ENCODE measurements at regions not wholly inside any gene's neighbourhood (a gene's known extent, or its start where the extent isn't known, plus 50 kb on each side); places are given as distances from the start of the nearest gene placed in this dataset.

- Histone ChIP-seq H3K4me3 (replicated peaks; ENCODE audit: insufficient read depth, low read length) (no peak overlapping the region), H3K27me3 (ENCODE audit: insufficient read depth, poor library complexity, severe bottlenecking) (peaks cover 4% of the 10 kb centered on the region), H3K27ac (replicated peaks) (no peak overlapping the region)
- no peak for DNase-seq (ENCODE audit: low read depth in 1 of 2, low spot score in 1 of 2)
- TF ChIP-seq POLR2AphosphoS5 (IDR thresholded peaks at IDR 0.05; ENCODE audit: low read depth) (no peak), GABPA (IDR thresholded peaks at IDR 0.05; ENCODE audit: low read depth) (no peak), CTCF (IDR thresholded peaks at IDR 0.05; ENCODE audit: insufficient read depth, low read length) (no peak), SPI1 (IDR thresholded peaks at IDR 0.05; ENCODE audit: borderline replicate concordance, low read depth) (no peak), REST (IDR thresholded peaks at IDR 0.05; ENCODE audit: insufficient replicate concordance, low read depth) (no peak)
Measured at GRCh38 chr18:75544496-75544895, 117.0 kb upstream of the SMIM21 start.

- no peak for TF ChIP-seq REST (IDR thresholded peaks at IDR 0.05; ENCODE audit: insufficient replicate concordance, low read depth)
- TF ChIP-seq SPI1 (IDR thresholded peaks at IDR 0.05; ENCODE audit: borderline replicate concordance, low read depth), result no peak
- TF ChIP-seq CTCF (IDR thresholded peaks at IDR 0.05; ENCODE audit: insufficient read depth, low read length), result no peak
- no peak for TF ChIP-seq POLR2AphosphoS5 (IDR thresholded peaks at IDR 0.05; ENCODE audit: low read depth)
- no peak for TF ChIP-seq GABPA (IDR thresholded peaks at IDR 0.05; ENCODE audit: low read depth)
- peaks cover 7% of the 10 kb centered on the region for H3K27me3 ChIP-seq (ENCODE audit: insufficient read depth, poor library complexity, severe bottlenecking)
- no peak for DNase-seq (ENCODE audit: low read depth in 1 of 2, low spot score in 1 of 2)
- H3K4me3 ChIP-seq (replicated peaks; ENCODE audit: insufficient read depth, low read length), result no peak overlapping the region
- no peak overlapping the region for H3K27ac ChIP-seq (replicated peaks)
Measured at GRCh38 chr18:75544051-75544481, 116.6 kb upstream of the SMIM21 start.

DNA sequence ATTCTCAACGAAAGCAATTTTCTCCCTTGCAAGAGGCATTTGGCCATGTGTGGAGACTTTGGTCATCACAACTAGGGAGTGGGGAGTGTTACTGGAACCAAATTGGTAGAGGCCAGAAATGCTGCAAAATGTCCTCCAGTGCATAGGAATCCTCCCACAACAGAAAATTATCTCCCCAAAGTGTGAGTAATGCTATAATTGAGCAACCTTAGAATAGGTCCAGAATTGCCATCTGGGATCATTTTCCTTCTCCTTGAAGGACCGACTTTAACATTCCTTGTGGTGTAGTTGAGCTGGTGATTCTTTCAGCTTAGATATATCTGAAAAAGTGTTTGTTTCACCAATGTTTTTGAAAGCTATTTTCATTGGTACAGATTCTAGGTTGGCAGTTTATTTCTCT, 111.2 kb upstream of the SMIM21 start:
- H3K4me3 ChIP-seq (replicated peaks; ENCODE audit: insufficient read depth, low read length), result no peak overlapping the region
- H3K27ac ChIP-seq (replicated peaks), result no peak overlapping the region
- no peak for DNase-seq (ENCODE audit: low read depth in 1 of 2, low spot score in 1 of 2)
- H3K27me3 ChIP-seq (ENCODE audit: insufficient read depth, poor library complexity, severe bottlenecking), result peaks cover 11% of the 10 kb centered on the region
- TF ChIP-seq POLR2AphosphoS5 (IDR thresholded peaks at IDR 0.05; ENCODE audit: low read depth), result no peak
- TF ChIP-seq CTCF (IDR thresholded peaks at IDR 0.05; ENCODE audit: insufficient read depth, low read length), result no peak
- TF ChIP-seq GABPA (IDR thresholded peaks at IDR 0.05; ENCODE audit: low read depth), result no peak
- no peak for TF ChIP-seq REST (IDR thresholded peaks at IDR 0.05; ENCODE audit: insufficient replicate concordance, low read depth)
- TF ChIP-seq SPI1 (IDR thresholded peaks at IDR 0.05; ENCODE audit: borderline replicate concordance, low read depth), result no peak

Measured in HL-60 (cell line).